ENCODE measurements at regions not wholly inside any gene's neighbourhood (a gene's known extent, or its start where the extent isn't known, plus 50 kb on each side); places are given as distances from the start of the nearest gene placed in this dataset.
"Not testable (repeated sequence)": the region's sequence is repeated elsewhere in the genome, so short reads cannot be mapped to it uniquely, and the experiment has no call there.

DNA sequence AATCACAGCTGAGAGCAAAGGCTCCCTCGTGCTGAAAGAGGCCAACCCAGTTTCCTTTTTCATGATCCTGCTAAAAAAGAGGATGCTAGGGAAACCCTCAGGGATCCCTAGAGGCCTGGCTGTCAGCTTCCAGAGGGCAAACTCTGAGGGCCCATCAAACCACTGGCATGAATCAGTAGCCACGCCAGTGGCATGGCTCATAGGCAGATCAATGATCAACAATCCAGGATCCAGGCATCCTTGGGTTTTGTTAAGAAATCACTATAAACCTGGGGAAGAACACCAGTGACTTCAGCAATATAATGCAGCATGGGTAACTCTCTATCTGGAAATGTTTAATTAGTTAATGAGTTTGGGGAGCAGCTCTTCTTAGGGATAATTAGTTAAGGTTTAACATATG lies 286.5 kb downstream of the C1D start:
- intact Hi-C loops (cut with DNase I; ENCODE audit: low total_unique reads) = no loop called here
- TF ChIP-seq, protein P1, sequence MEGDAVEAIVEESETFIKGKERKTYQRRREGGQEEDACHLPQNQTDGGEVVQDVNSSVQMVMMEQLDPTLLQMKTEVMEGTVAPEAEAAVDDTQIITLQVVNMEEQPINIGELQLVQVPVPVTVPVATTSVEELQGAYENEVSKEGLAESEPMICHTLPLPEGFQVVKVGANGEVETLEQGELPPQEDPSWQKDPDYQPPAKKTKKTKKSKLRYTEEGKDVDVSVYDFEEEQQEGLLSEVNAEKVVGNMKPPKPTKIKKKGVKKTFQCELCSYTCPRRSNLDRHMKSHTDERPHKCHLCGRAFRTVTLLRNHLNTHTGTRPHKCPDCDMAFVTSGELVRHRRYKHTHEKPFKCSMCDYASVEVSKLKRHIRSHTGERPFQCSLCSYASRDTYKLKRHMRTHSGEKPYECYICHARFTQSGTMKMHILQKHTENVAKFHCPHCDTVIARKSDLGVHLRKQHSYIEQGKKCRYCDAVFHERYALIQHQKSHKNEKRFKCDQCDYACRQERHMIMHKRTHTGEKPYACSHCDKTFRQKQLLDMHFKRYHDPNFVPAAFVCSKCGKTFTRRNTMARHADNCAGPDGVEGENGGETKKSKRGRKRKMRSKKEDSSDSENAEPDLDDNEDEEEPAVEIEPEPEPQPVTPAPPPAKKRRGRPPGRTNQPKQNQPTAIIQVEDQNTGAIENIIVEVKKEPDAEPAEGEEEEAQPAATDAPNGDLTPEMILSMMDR (IDR thresholded peaks at IDR 0.05) = no peak
- TF ChIP-seq POLR2A (IDR thresholded peaks at IDR 0.05) = no peak
- WGBS, 2 donors = 68 to 79% methylated on average over 2 of the region's 2 CpGs
- DNase-seq (ENCODE audit: low spot score in 2 of 2) = no peak
- H3K4me3 ChIP-seq (ENCODE audit: low read depth, poor library complexity, severe bottlenecking) = no peak overlapping the region

GRCh38 chr2:67777010-67777409 lies 285.8 kb downstream of the C1D start:
- TF ChIP-seq, protein P1 (IDR thresholded peaks at IDR 0.05) = no peak
- TF ChIP-seq POLR2A (IDR thresholded peaks at IDR 0.05) = no peak
- H3K4me3 ChIP-seq (ENCODE audit: low read depth, poor library complexity, severe bottlenecking) = no peak overlapping the region
- intact Hi-C loops (cut with DNase I; ENCODE audit: low total_unique reads) = no loop called here
- 93 to 95% methylated on average over 1 of the region's 1 CpG for WGBS, 2 donors
- DNase-seq (ENCODE audit: low spot score in 2 of 2) = no peak

- intact Hi-C loops (cut with DNase I; ENCODE audit: low total_unique reads) = no loop called here
- no peak for DNase-seq (ENCODE audit: low spot score in 2 of 2)
- 95 to 100% methylated on average over 1 of the region's 1 CpG for WGBS, 2 donors
- TF ChIP-seq POLR2A (IDR thresholded peaks at IDR 0.05) = no peak
- TF ChIP-seq, protein P1 (IDR thresholded peaks at IDR 0.05) = no peak
- no peak overlapping the region for H3K4me3 ChIP-seq (ENCODE audit: low read depth, poor library complexity, severe bottlenecking)
These were observed 284.9 kb downstream of the C1D start for GRCh38 chr2:67777836-67778429.

DNA sequence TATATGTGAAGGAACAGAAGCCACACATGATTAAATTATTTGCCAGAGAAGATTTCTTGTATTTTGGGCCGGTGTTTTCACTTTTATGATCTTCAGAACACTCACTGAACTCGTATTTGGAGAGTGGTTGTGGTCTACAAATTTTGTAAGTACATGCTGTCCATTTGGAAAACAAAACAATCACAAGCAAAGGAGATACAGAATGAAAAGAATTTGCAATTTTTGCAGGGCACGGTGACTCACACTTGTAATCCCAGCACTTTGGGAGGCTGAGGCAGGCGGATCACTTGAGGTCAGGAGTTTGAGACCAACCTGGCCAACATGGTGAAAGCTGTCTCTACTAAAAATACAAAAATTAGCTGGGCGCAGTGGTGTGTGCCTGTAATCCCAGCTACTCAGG lies 282.0 kb downstream of the C1D start:
- WGBS, 2 donors = 59 to 71% methylated on average over 5 of the region's 5 CpGs
- intact Hi-C loops (cut with DNase I; ENCODE audit: low total_unique reads); H3K4me3 ChIP-seq (ENCODE audit: low read depth, poor library complexity, severe bottlenecking): not testable (repeated sequence)
- peak in 1 of 2 donors; percentile 19 for DNase-seq (ENCODE audit: low spot score in 2 of 2)

- TF ChIP-seq, protein P1 (IDR thresholded peaks at IDR 0.05) = no peak
- TF ChIP-seq POLR2A (IDR thresholded peaks at IDR 0.05) = no peak
- H3K4me3 ChIP-seq (ENCODE audit: low read depth, poor library complexity, severe bottlenecking) = no peak overlapping the region
- intact Hi-C loops (cut with DNase I; ENCODE audit: low total_unique reads) = no loop called here
- WGBS, 2 donors = 51 to 54% methylated on average over 4 of the region's 4 CpGs
- DNase-seq (ENCODE audit: low spot score in 2 of 2) = no peak
These were observed 280.4 kb downstream of the C1D start for GRCh38 chr2:67782443-67782842.

GRCh38 chr2:67783026-67783425 lies 279.8 kb downstream of the C1D start:
- intact Hi-C loops (cut with DNase I; ENCODE audit: low total_unique reads) = no loop called here
- 76 to 88% methylated on average over 1 of the region's 1 CpG for WGBS, 2 donors
- TF ChIP-seq, protein P1 (IDR thresholded peaks at IDR 0.05) = no peak
- TF ChIP-seq POLR2A (IDR thresholded peaks at IDR 0.05) = no peak
- DNase-seq (ENCODE audit: low spot score in 2 of 2) = no peak
- H3K4me3 ChIP-seq (ENCODE audit: low read depth, poor library complexity, severe bottlenecking) = no peak overlapping the region

All from lower leg skin (tissue), 4 donors.